ENCODE measurements at regions not wholly inside any gene's neighbourhood (a gene's known extent, or its start where the extent isn't known, plus 50 kb on each side); places are given as distances from the start of the nearest gene placed in this dataset.

- H3K27ac ChIP-seq, result no peak overlapping the region
- no peaks in the 10 kb centered on the region for H3K4me1 ChIP-seq
- H3K27me3 ChIP-seq, result no peaks in the 10 kb centered on the region
- ATAC-seq (ENCODE audit: low FRiP score in 2 of 2) (no peak), DNase-seq (no peak)
- TF ChIP-seq POLR2AphosphoS5 (IDR thresholded peaks at IDR 0.05) (no peak), EP300 (IDR thresholded peaks at IDR 0.05) (no peak), POLR2A (IDR thresholded peaks at IDR 0.05) (no peak), CTCF (IDR thresholded peaks at IDR 0.05) (no peak)
- no peaks in the 10 kb centered on the region for H3K36me3 ChIP-seq
- peaks cover 0 to 6% (median 0%) of the 10 kb centered on the region in 4 donors for H3K9me3 ChIP-seq
- H3K4me3 ChIP-seq, result no peak overlapping the region
- 41 to 46% methylated on average over 2 of the region's 2 CpGs for WGBS, 2 donors
Observed at GRCh38 chr1:105396001-105396400, 1646.3 kb downstream of the AMY1C start.

- no peaks in the 10 kb centered on the region for H3K36me3 ChIP-seq
- peak in 1 of 2 donors; percentile 43 for ATAC-seq (ENCODE audit: low FRiP score in 2 of 2)
- TF ChIP-seq POLR2A (IDR thresholded peaks at IDR 0.05), result no peak
- no peak for TF ChIP-seq POLR2AphosphoS5 (IDR thresholded peaks at IDR 0.05)
- no peak for TF ChIP-seq EP300 (IDR thresholded peaks at IDR 0.05)
- no peak for TF ChIP-seq CTCF (IDR thresholded peaks at IDR 0.05)
Observed at GRCh38 chr1:105398909-105399308, 1649.2 kb downstream of the AMY1C start.

GRCh38 chr1:105399716-105400115, 1650.0 kb downstream of the AMY1C start:
- 88 to 93% methylated on average over 1 of the region's 1 CpG for WGBS, 2 donors
- peaks cover 0 to 6% (median 0%) of the 10 kb centered on the region in 4 donors for H3K9me3 ChIP-seq
- no peaks in the 10 kb centered on the region for H3K27me3 ChIP-seq
- ATAC-seq (ENCODE audit: low FRiP score in 2 of 2) (no peak), DNase-seq (no peak)
- H3K4me3 ChIP-seq, result no peak overlapping the region
- H3K4me1 ChIP-seq, result no peaks in the 10 kb centered on the region
- no peaks in the 10 kb centered on the region for H3K36me3 ChIP-seq
- TF ChIP-seq CTCF (IDR thresholded peaks at IDR 0.05), result no peak
- no peak for TF ChIP-seq EP300 (IDR thresholded peaks at IDR 0.05)
- TF ChIP-seq POLR2AphosphoS5 (IDR thresholded peaks at IDR 0.05), result no peak
- TF ChIP-seq POLR2A (IDR thresholded peaks at IDR 0.05), result no peak
- no peak overlapping the region for H3K27ac ChIP-seq

More at GRCh38 chr1:105398909-105399308, 1649.2 kb downstream of the AMY1C start:
- Histone ChIP-seq H3K4me1 (no peaks in the 10 kb centered on the region), H3K27me3 (no peaks in the 10 kb centered on the region), H3K9me3 (peaks cover 0 to 6% (median 0%) of the 10 kb centered on the region in 4 donors), H3K4me3 (no peak overlapping the region), H3K27ac (no peak overlapping the region)
- no peak for DNase-seq

GRCh38 chr1:105416261-105416660, 1640.2 kb upstream of the PRMT6 start:
- 72 to 79% methylated on average over 3 of the region's 3 CpGs for WGBS, 2 donors
- no peak for ATAC-seq (ENCODE audit: low FRiP score in 2 of 2)

More at GRCh38 chr1:105416261-105416660, 1640.2 kb upstream of the PRMT6 start:
- Histone ChIP-seq H3K27ac (no peak overlapping the region), H3K4me3 (no peak overlapping the region), H3K9me3 (no peaks in the 10 kb centered on the region), H3K27me3 (no peaks in the 10 kb centered on the region), H3K4me1 (no peaks in the 10 kb centered on the region), H3K36me3 (no peaks in the 10 kb centered on the region)
- TF ChIP-seq POLR2AphosphoS5 (IDR thresholded peaks at IDR 0.05), result no peak
- no peak for TF ChIP-seq CTCF (IDR thresholded peaks at IDR 0.05)
- no peak for TF ChIP-seq EP300 (IDR thresholded peaks at IDR 0.05)
- TF ChIP-seq POLR2A (IDR thresholded peaks at IDR 0.05), result no peak
- DNase-seq, result no peak
